ENCODE measurements at regions not wholly inside any gene's neighbourhood (a gene's known extent, or its start where the extent isn't known, plus 50 kb on each side); places are given as distances from the start of the nearest gene placed in this dataset.

DNA sequence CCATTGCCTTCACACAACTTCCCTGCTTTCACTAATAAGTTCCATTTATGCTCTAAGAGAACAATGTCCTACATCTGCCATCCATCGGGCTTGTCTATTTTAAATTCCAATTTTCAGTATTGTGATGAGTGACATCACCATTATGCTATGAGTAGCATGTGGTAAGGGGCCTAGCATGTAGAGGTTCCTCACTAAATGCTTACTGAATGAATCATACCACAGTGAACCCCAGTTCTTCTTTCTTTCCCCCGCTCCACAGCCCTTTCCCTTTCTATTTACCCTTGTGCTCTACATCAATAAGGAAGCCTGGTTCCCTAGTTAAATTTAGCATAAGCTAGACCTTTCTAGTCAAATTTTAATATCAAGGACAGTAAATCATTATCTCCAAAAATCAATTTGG lies 195.0 kb upstream of the RGS18 start:
- intact Hi-C loops (cut with micrococcal nuclease): no loop called here

DNA sequence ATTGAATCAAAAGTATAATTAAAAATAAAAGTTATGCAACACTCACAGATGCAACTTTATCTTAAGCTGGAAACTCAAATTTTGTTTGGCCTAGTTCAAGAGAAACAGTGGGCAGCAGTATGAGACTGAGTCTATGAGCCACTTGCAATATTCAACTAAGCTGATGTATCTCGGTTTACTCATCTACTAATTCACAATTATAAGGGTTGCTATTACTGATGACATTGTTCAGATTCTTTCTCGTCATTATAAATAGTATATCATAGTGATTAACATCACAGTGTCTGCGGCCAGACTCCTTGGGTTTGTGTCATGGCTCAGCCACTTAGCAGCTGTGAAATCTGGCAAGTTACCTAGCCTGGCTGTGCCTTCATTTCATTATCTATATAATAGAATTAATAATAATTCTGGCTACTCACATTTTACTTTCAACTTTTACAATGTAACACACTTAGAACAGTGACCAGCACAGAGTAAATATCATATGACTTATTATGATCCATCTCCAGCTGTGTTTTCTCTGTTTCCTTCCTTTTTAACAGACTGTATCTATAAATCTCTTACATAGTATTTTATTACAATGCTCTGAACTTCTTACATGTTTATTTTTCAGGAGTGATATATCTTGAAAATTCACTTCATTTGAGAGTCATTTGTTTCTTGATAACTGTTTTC lies 194.3 kb upstream of the RGS18 start:
- intact Hi-C loops (cut with micrococcal nuclease): no loop called here

DNA sequence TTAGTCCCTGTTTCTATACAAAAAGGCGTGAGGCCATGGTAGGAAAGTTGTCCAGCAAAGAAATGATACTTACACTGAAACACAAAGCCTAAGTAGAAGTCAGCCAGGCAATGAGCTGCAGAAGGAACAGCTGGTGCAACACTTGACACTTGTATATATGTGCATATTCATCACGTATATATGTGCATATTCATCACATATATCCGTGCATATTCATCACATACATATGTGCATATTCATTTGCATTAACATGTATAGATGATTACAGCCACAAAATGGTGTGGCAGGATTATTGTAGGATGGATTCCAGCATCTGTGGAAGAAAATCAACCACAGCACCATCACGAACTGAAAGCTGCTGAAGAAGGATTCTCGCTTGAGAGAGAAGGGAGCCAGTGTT lies 189.0 kb upstream of the RGS18 start:
- intact Hi-C loops (cut with micrococcal nuclease): no loop called here

DNA sequence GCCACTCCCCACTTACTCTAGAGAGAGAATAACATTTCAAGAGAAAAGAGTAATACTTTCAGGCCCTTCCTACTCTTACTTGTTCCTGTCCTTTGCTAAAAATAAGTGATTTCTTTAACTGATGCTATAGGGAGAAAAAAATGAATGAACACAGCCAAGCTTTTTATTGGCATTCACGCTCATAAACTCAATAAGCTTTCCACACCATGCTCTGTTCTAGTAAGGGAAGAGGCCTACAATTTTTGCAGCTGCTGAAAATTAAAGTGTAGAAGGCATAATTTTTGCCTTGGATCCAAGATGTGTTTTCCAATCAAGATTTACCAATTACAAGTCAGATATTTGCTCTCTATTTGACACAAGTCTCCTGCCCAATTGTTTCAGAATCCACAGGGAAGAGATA lies 188.1 kb upstream of the RGS18 start:
- intact Hi-C loops (cut with micrococcal nuclease): no loop called here

DNA sequence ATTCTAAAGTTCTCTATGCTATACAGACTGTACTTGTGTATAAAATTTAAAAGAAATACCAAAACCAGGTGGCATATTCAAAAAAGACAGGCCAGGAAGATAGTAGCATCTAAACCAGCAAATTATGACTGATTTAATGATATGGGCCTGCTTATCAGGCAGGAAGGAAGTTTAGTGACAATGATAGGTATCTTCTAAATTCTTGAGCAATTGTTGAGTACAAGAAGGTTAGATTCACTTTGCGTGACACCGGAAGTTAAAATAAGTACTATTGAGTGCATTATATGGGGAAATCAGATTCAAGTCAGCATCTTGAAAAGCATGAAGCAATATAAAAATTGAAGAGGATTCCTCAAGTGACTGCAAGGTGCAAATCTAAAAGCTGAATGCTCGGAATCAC lies 186.8 kb upstream of the RGS18 start:
- intact Hi-C loops (cut with micrococcal nuclease): no loop called here

DNA sequence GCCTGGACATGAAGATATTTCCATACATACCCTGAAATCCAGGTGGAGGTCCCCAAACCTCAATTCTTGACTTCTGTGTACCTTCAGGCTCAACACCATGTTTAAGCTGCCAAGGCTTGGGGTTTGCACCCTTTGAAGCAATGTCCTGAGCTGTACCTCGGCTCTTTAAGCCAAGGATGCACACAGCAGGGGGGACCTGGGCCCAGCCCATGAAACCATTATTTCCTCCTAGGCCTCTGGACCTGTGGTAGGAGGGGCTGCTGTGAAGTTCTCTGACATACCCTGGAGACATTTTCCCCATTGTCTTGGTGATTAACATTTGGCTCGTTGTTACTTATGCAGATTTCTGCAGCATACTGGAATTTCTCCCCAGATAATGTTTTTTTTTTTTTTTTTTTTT lies 184.3 kb upstream of the RGS18 start:
- intact Hi-C loops (cut with micrococcal nuclease): no loop called here

DNA sequence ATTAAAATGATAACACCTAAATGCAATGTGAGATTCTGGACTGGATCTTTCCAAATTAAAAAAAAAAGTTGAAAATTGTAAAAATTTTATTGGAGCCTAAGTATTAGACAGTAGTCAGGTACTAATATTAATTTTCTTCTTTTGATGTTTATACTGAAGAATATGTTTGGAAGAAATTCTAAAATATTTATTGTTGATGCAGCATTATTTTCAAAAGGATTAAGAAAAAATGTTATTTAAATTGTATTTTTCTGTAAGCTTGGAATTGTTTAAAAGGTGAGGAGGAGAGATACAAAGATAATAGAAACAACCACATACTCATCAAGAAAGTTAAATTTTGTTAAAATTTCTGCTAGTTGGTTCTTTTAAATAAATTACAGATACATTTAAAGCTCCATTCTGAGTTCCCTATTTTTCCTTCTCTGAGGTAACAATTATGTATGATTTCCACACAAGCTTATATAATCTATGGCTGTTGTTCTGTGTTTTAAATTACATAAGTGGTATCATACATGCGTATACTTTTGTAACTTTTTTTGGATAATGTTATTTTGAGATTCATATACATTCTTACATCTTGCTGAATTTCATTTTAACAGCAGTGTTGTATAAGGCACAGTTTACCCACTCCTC lies 180.3 kb upstream of the RGS18 start:
- intact Hi-C loops (cut with micrococcal nuclease): no loop called here

DNA sequence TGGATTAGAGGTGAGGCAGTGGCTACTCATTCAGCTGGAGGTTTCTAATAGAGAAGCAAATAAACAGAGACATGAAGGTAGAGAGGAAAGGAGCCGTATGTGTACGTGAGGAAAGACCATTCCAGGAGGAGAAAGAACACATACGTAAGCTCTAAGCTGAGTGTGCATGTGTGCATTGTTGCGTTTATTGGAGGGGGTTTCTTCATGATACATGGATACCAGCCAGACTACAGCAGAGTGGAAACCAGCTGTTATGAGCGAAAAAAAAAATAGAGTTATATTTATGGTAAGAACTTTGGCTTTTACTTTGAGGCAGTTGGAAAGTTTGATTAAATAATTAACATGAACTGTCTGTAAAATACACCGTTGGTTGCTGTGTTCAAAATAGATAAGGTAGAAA lies 173.4 kb upstream of the RGS18 start:
- intact Hi-C loops (cut with micrococcal nuclease): no loop called here

DNA sequence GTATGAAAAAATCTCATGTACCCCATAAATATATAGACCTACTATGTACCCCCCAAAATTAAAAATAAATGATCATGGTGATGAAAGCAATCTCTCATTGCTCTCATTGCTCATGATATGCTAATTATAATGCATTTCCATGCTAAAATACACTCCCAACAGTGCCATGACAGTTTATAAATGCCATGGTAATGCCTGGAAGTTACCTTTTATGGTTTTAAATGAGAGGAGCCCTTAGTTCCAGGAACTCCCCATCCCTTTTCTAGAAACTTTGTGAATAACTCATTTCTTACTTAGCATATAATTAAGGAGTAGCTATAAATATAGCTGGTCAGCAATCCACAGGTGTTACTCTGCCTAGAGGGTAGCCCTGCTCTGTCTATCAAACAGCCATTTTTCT lies 166.1 kb upstream of the RGS18 start:
- intact Hi-C loops (cut with micrococcal nuclease): loop anchor here (5.0 kb wide), 1 partner anchor 320 kb away; no protein-coding TSS in a partner anchor

DNA sequence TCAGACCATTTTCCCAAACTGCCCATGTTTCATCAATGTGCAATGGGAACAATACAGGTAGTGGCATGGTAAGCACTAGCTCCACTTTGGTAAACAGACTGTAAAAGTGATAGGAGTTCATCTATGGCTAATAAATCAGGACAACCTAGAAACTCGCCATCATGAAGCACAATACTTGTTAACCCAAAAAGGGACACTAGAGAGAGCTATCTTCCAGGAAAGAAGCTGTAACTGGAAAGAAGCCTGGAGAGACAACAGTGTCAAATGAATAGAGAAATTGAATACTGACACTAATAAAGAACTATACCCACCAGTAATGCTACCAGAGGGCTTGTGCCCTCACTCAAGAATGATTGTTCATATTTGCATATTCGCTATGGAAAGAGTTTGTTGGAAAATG lies 164.7 kb upstream of the RGS18 start:
- intact Hi-C loops (cut with micrococcal nuclease): loop anchor here (5.0 kb wide), 1 partner anchor 319 kb away; no protein-coding TSS in a partner anchor

DNA sequence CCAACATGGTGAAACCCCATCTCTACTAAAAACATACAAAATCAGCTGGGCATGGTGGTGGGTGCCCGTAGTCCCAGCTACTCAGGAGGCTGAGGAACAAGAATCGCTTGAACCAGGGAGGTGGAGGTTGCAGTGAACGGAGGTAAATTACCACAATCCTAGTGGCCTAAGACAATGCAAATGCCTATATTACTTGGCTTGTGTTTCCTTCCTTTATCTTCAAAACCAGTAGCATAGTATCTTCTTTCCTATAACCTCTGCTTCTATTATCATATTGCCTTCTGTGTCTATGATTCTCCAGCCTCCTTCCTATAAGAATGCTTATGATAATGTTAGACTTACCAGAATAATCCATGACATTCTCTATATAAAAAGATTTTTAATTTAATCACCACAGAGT lies 156.2 kb upstream of the RGS18 start:
- intact Hi-C loops (cut with micrococcal nuclease): loop anchor here (5.0 kb wide), 1 partner anchor 350 kb away; no protein-coding TSS in a partner anchor

DNA sequence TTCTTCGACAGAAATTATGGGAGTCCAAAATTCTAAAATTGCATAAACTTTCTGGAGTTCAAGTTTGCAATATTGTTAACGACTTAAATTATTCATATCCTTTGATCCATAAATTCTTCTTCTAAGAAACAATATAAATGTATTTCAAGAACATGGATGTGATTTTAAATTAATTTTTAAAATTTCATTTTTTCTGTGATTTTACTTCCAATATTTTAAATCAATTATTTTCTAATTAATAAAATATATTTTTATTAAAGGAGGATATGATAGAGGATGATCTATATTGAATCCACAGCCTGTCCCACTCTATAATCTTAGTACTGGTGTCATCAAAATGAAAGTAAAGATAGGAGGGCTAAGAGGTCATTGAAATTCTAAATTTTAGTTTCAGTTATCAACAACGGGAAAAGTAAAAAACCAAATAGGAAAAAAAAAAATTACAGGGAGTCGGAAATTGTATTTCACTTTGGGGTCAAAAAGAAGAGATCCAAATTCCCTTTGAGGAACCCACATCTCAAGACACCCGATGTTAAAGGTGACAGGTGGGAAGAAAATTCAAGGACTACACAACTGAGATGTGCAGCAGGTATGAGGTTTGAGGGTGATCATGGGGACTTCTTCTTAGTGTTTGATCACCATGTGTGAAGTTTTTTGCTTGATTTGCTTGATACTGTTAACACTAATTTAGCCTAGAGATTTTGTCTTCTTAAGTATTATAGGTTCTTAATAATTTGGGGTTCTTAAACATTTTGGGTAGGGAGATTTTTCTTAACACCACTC lies 154.8 kb upstream of the RGS18 start:
- intact Hi-C loops (cut with micrococcal nuclease): loop anchor here (5.0 kb wide), 1 partner anchor 351 kb away; no protein-coding TSS in a partner anchor

DNA sequence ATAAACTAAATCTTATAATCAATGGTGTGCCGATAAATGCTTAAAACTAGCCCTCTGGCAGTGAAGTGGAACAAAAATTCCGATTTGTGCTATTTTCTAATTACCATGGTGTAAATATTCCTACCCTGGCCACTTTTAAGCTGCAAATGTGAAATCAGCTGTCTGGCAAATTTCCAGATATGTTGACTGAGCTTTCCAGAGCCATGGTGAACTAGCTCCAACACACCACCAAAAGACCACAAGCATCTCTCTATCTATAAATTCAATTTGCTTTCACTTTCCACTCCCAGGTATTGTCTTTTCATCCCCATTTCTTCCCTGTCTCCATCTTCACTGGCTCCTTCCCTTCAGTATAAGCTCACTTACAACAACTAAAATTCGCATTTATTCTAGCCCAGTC lies 152.3 kb upstream of the RGS18 start:
- intact Hi-C loops (cut with micrococcal nuclease): loop anchor here (1.0 kb wide), 1 partner anchor 9 kb away; no protein-coding TSS in a partner anchor

DNA sequence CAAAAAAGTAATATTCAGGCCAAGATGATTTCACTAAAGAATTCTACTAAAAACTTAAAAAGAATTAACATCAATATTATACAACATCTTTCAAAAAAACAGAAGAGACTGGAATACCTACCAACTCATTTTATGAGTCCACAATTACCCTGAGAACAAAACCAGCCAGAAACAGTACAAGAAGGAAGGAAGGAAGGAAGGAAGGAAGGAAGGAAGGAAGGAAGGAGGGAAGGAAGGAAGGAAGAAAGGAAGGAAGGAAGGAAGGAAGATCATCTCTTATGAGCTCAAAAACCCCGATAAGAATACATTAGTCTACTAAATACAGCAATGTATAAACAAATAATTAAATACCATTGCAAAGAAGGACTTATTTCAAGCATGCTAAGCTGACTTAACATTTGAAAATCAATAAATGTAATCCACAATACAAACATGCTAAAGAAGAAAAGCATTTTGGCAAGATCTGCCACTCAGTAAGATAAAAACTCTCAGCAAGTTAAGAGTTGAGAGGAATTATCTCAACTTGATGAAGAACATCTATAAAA lies 149.9 kb upstream of the RGS18 start:
- intact Hi-C loops (cut with micrococcal nuclease): no loop called here

DNA sequence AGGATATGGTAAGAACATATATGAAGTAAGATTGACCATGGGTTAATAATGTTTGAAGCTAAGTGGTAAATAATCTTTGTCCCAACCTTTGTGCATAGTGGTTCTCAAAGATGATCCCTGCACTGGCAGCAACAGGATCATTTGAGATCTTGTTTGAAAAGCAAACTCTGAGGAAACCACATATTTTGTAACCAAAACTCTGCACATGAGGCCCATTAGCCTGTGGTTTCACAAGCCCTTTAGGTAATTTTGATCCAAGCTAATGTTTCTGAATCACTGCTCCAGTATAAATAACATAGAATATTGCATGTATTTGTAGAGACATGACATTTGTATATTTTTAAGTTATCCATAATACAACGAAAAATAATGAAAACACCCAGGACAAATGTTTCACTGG lies 147.9 kb upstream of the RGS18 start:
- intact Hi-C loops (cut with micrococcal nuclease): loop anchor here (10.0 kb wide), 1 partner anchor 434 kb away; no protein-coding TSS in a partner anchor

DNA sequence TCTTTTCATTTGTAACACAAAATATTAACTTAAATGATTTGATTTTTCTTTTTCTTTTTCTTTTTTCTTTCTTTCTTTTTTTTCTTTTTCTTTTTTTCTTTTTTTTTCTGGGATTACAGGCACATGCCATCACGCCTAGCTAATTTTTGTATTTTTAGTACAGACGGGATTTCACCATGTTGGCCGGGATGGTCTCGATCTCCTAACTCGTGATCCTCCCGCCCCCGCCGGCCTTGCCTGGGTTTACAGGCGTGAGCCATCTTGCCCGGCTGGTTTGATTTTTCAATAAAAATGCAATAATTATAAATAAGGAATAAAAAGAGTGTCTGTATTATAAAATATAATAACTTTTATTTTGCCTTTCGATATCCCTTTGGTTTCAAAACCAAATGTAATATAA lies 146.7 kb upstream of the RGS18 start:
- intact Hi-C loops (cut with micrococcal nuclease): loop anchor here (10.0 kb wide), 1 partner anchor 433 kb away; no protein-coding TSS in a partner anchor

DNA sequence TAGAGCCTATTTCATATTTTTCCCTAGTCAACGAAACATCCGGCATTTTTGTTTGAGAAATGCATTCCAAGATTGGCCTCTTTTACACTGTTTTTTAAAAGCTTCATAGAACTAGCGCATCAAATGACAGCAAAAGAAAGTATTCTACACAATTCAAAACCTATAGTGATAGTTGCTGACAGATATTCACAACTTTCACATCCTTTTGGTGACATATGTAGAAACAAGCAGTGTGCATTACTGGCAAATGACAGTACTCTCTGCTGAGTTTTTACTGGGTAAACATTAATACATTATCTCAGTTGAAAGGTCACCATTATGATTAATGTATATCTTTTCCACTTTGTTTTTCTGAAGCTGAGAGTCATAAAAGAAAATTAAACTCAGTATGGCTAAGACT lies 135.4 kb upstream of the RGS18 start:
- intact Hi-C loops (cut with micrococcal nuclease): no loop called here

DNA sequence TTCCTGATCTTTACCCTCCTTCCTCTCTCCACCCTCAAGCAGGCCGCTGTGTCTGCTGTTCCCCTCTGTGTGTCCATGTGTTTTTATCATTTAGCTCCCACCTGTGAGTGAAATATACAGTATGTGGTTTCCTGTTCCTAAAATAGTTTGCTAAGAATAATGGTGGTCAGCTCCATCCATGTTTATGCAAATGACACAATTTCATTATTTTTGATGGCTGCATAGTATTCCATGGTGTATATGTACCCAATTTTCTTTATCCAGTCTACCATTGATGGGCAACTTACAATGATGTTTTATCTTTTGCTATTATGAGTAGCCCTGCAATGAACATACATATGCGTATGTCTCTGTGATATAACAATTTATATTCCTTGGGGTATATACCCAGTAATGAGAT lies 133.4 kb upstream of the RGS18 start:
- intact Hi-C loops (cut with micrococcal nuclease): no loop called here

DNA sequence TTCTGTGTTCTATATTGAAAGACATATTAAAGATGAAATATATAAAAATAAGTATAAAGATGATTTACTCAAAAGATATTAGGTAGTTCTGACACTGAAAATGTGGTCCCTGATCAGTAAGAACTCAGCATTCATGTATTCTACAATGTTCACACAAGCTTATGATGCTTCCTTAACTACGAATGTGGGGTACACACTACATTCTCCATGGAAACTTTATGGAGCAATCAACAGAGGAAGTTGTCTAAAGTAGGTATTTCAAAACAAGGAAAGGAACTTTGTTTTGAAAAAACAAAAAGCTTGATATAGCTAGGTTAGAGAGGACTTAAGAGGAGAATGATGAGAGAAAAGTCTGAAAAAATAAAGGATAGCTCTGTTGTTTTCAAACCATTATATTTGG lies 119.7 kb upstream of the RGS18 start:
- intact Hi-C loops (cut with micrococcal nuclease): no loop called here

DNA sequence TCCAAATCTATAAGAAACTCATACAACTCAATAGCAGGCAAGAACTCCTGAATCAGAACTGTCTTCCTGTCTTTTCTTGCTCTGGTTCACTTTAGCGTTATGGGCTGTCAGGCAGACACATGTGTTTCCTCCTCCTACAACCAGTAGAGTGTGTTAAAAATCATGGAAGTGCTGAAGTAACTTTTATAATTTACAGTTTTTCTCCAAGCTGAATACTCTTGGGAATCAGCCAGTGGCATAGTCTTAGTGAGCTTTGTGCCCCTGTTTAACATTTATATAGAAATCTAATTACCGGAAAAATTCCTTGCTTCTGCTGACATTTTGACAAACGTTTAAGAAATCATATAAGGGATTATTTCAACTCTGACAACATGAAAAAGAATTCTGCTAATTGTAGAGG lies 113.1 kb upstream of the RGS18 start:
- intact Hi-C loops (cut with micrococcal nuclease): loop anchor here (2.0 kb wide), 1 partner anchor 14 kb away; no protein-coding TSS in a partner anchor

DNA sequence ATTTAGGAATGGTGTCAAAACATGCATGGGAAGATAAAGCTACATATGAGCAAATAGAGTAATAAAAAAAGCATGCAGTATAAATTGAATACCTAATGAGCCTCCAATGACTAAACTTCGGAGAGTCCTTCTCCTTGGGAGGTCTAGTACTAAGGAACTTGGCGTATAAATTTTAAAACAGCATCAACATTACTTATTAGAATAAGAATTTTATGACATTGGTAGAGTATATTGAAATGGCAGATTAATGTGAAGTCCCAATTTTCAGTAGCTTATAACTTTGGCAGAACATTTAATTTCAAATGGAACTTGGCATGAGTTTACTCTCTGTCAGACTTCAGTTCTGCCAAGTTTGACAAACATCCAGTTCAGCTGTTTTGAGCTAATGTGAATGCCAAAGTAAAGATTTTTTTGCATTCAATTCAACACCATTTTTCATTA lies 104.7 kb upstream of the RGS18 start:
- intact Hi-C loops (cut with micrococcal nuclease): no loop called here

DNA sequence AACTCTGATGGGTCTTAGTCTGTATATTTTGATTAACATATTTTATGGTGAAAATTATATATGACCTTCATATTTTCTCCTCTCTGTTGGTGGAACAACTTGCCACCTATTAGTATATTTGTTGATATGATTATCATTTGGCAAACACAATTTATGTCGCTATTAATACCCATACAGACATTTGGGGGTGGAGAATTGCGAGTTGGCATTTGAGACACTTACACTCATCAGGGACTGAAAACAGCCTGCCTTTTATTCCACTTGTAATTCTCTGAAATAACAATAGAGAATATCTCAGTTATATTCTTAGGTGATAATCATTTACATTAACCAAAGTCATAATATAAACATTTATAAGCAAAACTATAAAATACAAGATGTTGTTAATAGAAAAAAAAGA lies 100.5 kb upstream of the RGS18 start:
- intact Hi-C loops (cut with micrococcal nuclease): loop anchor here (2.0 kb wide), 1 partner anchor 13 kb away; no protein-coding TSS in a partner anchor

All from T-helper 1 cell treated with Interleukin-12 subunit alpha and Interleukin-12 subunit beta and Interleukin-4 antibody, amounts not matched to agents 30 ng/mL and 1 ng/mL, for 36 hours (primary cell).